Endothelial cell of umbilical vein (primary cell): ENCODE measurements at regions not wholly inside any gene's neighbourhood (a gene's known extent, or its start where the extent isn't known, plus 50 kb on each side); places are given as distances from the start of the nearest gene placed in this dataset.

Experiments used
- BruUV-seq: library from RNA; stranded (reverse); fragments of 400-500 nt; replicated peaks from 2 replicates; lab custom pipeline; 2021; lab: Mats Ljungman, UMichigan
- CTCF ChIA-PET: fragments of 300-600, 350-600 bp; sonication (Branson Sonifier 250); formaldehyde crosslinking; loops from one replicate; lab custom pipeline; 2021; ENCODE audit warnings: antibody characterized with exemption, inconsistent platforms; lab: Charles Lee
- POLR2A ChIA-PET: fragments of 300-600, 350-600 bp; sonication (Branson Sonifier 250); formaldehyde crosslinking; loops from one replicate; lab custom pipeline; 2021; ENCODE audit warnings: antibody characterized with exemption, inconsistent platforms; lab: Charles Lee
- DNase-seq: peaks from one replicate; pipeline ENCODE4 v3.0.0-alpha.2; 2011; ENCODE audit warnings: low read depth, low spot score
- FAIRE-seq: peaks from 2 replicates; lab custom pipeline; 2011; peaks lifted over from hg19 to GRCh38; lab: Jason Lieb, UNC
- H2AFZ ChIP-seq: 2 replicates; pipeline ENCODE4 v1.6.0; 2012; ENCODE audit warnings: low read depth, low read length, control low read depth, inconsistent platforms
- H3K27ac ChIP-seq: 2 replicates; pipeline ENCODE4 v1.5.1; 2011; ENCODE audit warnings: low read depth, mild to moderate bottlenecking, control low read depth, low read length, moderate library complexity; ENCODE audit not compliant: insufficient read depth
- H3K27me3 ChIP-seq, 2 experiments: 2 replicates each; pipeline versions ENCODE4 v1.6.0 to v1.6.1; 2011; ENCODE audit warnings: low read length in 2 of 2, mixed read lengths in 1 of 2; ENCODE audit not compliant: control insufficient read depth in 2 of 2, insufficient read depth in 2 of 2
- H3K36me3 ChIP-seq, 2 experiments: 2 replicates in 1 of 2; 3 replicates in 1 of 2; pipeline ENCODE4 v1.5.1; 2011; ENCODE audit warnings: low read length in 2 of 2, mild to moderate bottlenecking in 1 of 2, moderate library complexity in 1 of 2; ENCODE audit not compliant: control insufficient read depth in 2 of 2, insufficient read depth in 2 of 2; ENCODE audit errors: extremely low read depth in 1 of 2
- H3K4me1 ChIP-seq: 3 replicates; pipeline ENCODE4 v1.5.1; 2011; ENCODE audit warnings: mild to moderate bottlenecking, low read length; ENCODE audit not compliant: control insufficient read depth, insufficient read depth; ENCODE audit errors: extremely low read depth
- H3K4me2 ChIP-seq: 2 replicates; pipeline ENCODE4 v1.6.1; 2011; ENCODE audit warnings: low read length, control low read depth, mixed read lengths; ENCODE audit not compliant: insufficient read depth
- H3K4me3 ChIP-seq, 3 experiments: fragments of 200-600 bp in 1 of 3; sonication (generic), shearing (Covaris generic) in 1 of 3; replicated peaks in 1 of 3; 2 replicates each; pipeline ENCODE4 v1.5.1; 2011 to 2016; ENCODE audit warnings: control low read depth in 3 of 3, low read length in 3 of 3, mild to moderate bottlenecking in 2 of 3, inconsistent platforms in 1 of 3, low read depth in 1 of 3, moderate library complexity in 1 of 3; ENCODE audit not compliant: insufficient read depth in 1 of 3
- H3K79me2 ChIP-seq: 2 replicates; pipeline ENCODE4 v1.6.0; 2012; ENCODE audit warnings: low read length, inconsistent platforms; ENCODE audit not compliant: control insufficient read depth, insufficient read depth
- H3K9ac ChIP-seq: replicated peaks from 2 replicates; pipeline ENCODE3; 2011; ENCODE audit warnings: low read length, control low read depth; ENCODE audit not compliant: insufficient read depth; ENCODE audit errors: extremely low read depth
- H3K9me1 ChIP-seq: replicated peaks from 3 replicates; pipeline ENCODE4 v1.6.0; 2011; ENCODE audit warnings: mild to moderate bottlenecking, low read length; ENCODE audit not compliant: control insufficient read depth, insufficient read depth; ENCODE audit errors: extremely low read depth
- H3K9me3 ChIP-seq: replicated peaks from 2 replicates; pipeline ENCODE4 v1.5.1; 2012; ENCODE audit warnings: low read length, inconsistent platforms; ENCODE audit not compliant: control insufficient read depth, insufficient read depth
- H4K20me1 ChIP-seq: replicated peaks from 2 replicates; pipeline ENCODE3; 2011; ENCODE audit warnings: mild to moderate bottlenecking, low read length; ENCODE audit not compliant: control insufficient read depth, insufficient read depth; ENCODE audit errors: extremely low read depth
- EZH2 ChIP-seq: IDR thresholded peaks from 2 replicates; pipeline ENCODE4 v1.6.1; 2012; ENCODE audit warnings: borderline replicate concordance, low read depth, mild to moderate bottlenecking, moderate library complexity, low read length, inconsistent platforms; ENCODE audit not compliant: severe bottlenecking
- FOS ChIP-seq: IDR thresholded peaks from 2 replicates; pipeline ENCODE4 v1.6.1; 2011; ENCODE audit warnings: mild to moderate bottlenecking, low read length, moderate library complexity, borderline replicate concordance; ENCODE audit not compliant: insufficient read depth
- GATA2 ChIP-seq: IDR thresholded peaks from 2 replicates; pipeline ENCODE4 v1.7.0; 2011; ENCODE audit warnings: low read depth, mild to moderate bottlenecking, moderate library complexity, mixed read lengths, low read length; ENCODE audit not compliant: insufficient read length, insufficient read depth
- JUN ChIP-seq: IDR thresholded peaks from 2 replicates; pipeline ENCODE4 v1.6.1; 2011; ENCODE audit warnings: borderline replicate concordance, low read depth; ENCODE audit not compliant: insufficient read length, insufficient read depth
- MYC ChIP-seq: IDR thresholded peaks from one replicate; pipeline ENCODE4 v1.6.1; 2011; ENCODE audit warnings: mild to moderate bottlenecking, low read depth, low read length
- POLR2A ChIP-seq: IDR thresholded peaks from 2 replicates; pipeline ENCODE4 v1.6.1; 2012; ENCODE audit warnings: low read depth, mild to moderate bottlenecking, control low read depth, low read length
- POLR2AphosphoS5 ChIP-seq: IDR thresholded peaks from 2 replicates; pipeline ENCODE4 v1.6.1; 2012; ENCODE audit warnings: low read depth, mild to moderate bottlenecking, control low read depth, low read length, moderate library complexity; ENCODE audit not compliant: insufficient read depth
- dilution Hi-C: fragments of 300-500 bp; cut with MboI; formaldehyde crosslinking; loops from one replicate; pipeline ENCODE4 v1.15.0; 2019; ENCODE audit warnings: low sequenced_read_pairs; ENCODE audit not compliant: extremely low pct_ligation_motif_present
- intact Hi-C: fragments of 100-400 bp; cut with micrococcal nuclease; formaldehyde crosslinking; loops from one replicate; pipeline ENCODE4 v1.10.0; 2022
- TF ChIP-seq, protein P1 (sequence below): IDR thresholded peaks from 2 replicates; pipeline ENCODE4 v1.6.1; 2011; ENCODE audit not compliant: insufficient read depth, insufficient read length
- TF ChIP-seq, protein P2 (sequence below), 2 donors: IDR thresholded peaks; 1 replicate in 1 of 2; 2 replicates in 1 of 2; pipeline ENCODE4 v1.5.1; 2011; ENCODE audit warnings: low read length in 2 of 2, mild to moderate bottlenecking in 2 of 2, moderate library complexity in 2 of 2, control low read depth in 1 of 2, inconsistent platforms in 1 of 2, low read depth in 1 of 2; ENCODE audit not compliant: insufficient read depth in 1 of 2; ENCODE audit errors: extremely low read depth in 1 of 2

DNA sequence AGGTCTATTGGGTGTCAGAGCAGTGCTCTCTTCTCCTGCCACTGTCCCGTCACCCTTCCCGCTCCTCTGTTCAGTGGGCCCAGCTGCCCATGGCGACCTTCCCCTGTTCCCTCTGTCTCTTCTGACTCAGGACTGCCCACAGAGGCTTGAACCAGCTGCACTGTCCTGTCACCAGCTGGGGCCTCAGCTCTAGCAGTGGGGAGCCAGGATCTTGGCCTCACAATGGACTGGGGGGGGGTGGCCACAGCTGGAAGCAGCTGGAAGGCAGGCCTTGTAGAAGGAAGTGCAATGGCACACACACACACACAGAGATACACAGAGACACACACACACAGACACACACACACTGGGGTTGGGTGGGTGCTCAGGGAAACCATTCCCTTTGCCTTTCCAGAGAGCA lies 114.0 kb upstream of the PJA1 start:
- no peak overlapping the region for H3K27ac ChIP-seq
- H3K4me1 ChIP-seq = no peaks in the 10 kb centered on the region
- H3K27me3 ChIP-seq = no peaks in the 10 kb centered on the region
- H3K79me2 ChIP-seq = no peaks in the 10 kb centered on the region
- intact Hi-C loops (no loop called here), dilution Hi-C loops (no loop called here)
- DNase-seq (no peak), FAIRE-seq (no peak)
- H3K4me3 ChIP-seq = no peak overlapping the region
- H4K20me1 ChIP-seq = no peaks in the 10 kb centered on the region
- H3K36me3 ChIP-seq = no peaks in the 10 kb centered on the region
- POLR2A ChIA-PET = no interaction called here
- TF ChIP-seq, protein P1, sequence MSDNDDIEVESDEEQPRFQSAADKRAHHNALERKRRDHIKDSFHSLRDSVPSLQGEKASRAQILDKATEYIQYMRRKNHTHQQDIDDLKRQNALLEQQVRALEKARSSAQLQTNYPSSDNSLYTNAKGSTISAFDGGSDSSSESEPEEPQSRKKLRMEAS = no peak
- no peak for TF ChIP-seq GATA2
- no peak for TF ChIP-seq POLR2AphosphoS5
- TF ChIP-seq, protein P2, sequence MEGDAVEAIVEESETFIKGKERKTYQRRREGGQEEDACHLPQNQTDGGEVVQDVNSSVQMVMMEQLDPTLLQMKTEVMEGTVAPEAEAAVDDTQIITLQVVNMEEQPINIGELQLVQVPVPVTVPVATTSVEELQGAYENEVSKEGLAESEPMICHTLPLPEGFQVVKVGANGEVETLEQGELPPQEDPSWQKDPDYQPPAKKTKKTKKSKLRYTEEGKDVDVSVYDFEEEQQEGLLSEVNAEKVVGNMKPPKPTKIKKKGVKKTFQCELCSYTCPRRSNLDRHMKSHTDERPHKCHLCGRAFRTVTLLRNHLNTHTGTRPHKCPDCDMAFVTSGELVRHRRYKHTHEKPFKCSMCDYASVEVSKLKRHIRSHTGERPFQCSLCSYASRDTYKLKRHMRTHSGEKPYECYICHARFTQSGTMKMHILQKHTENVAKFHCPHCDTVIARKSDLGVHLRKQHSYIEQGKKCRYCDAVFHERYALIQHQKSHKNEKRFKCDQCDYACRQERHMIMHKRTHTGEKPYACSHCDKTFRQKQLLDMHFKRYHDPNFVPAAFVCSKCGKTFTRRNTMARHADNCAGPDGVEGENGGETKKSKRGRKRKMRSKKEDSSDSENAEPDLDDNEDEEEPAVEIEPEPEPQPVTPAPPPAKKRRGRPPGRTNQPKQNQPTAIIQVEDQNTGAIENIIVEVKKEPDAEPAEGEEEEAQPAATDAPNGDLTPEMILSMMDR (IDR thresholded peaks at IDR 0.05; ENCODE audit: extremely low read depth in 1 of 2, insufficient read depth in 1 of 2, low read depth in 1 of 2, low read length in 2 of 2) = no peak
- TF ChIP-seq FOS = no peak
- TF ChIP-seq POLR2A = no peak
- TF ChIP-seq JUN = no peak
- TF ChIP-seq EZH2 = no peak
- no peak for TF ChIP-seq MYC
- H2AFZ ChIP-seq = no peak overlapping the region
- CTCF ChIA-PET = no interaction called here
- H3K9ac ChIP-seq = no peak overlapping the region
- no peaks in the 10 kb centered on the region for H3K9me3 ChIP-seq
- H3K4me2 ChIP-seq = no peak overlapping the region
- BruUV-seq = no TSS peak
- H3K9me1 ChIP-seq = no peaks in the 10 kb centered on the region
